Liver (tissue), 8 donors: ENCODE measurements at regions not wholly inside any gene's neighbourhood (a gene's known extent, or its start where the extent isn't known, plus 50 kb on each side); places are given as distances from the start of the nearest gene placed in this dataset.
A peak's percentile ranks its signal among the peaks of the same experiment; 100 is the strongest.

ENCODE experiments used
- DNase-seq: peaks from one replicate; pipeline ENCODE4 v3.0.0-alpha.2; 2017; ENCODE audit warnings: low spot score
- H3K27ac ChIP-seq, 2 donors: one replicate each; pipeline ENCODE4 v1.7.0; 2013; ENCODE audit warnings: inconsistent platforms in 2 of 2, low read length in 2 of 2, control low read depth in 1 of 2, low read depth in 1 of 2, mild to moderate bottlenecking in 1 of 2
- H3K27me3 ChIP-seq, 4 donors: one replicate each; pipeline versions ENCODE4 v1.6.1 to v1.7.0; 2013; ENCODE audit warnings: low read length in 3 of 4, inconsistent platforms in 1 of 4, mild to moderate bottlenecking in 1 of 4, moderate library complexity in 1 of 4; ENCODE audit not compliant: control insufficient read depth in 4 of 4, insufficient read depth in 4 of 4
- H3K36me3 ChIP-seq, 4 donors: one replicate each; pipeline versions ENCODE4 v1.6.1 to v1.7.0; 2013; ENCODE audit warnings: low read length in 3 of 4, mild to moderate bottlenecking in 3 of 4, low read depth in 1 of 4, moderate library complexity in 1 of 4; ENCODE audit not compliant: control insufficient read depth in 4 of 4, insufficient read depth in 3 of 4
- H3K4me1 ChIP-seq, 4 donors: one replicate each; pipeline versions ENCODE4 v1.6.1 to v1.7.0; 2013; ENCODE audit warnings: low read length in 3 of 4, mild to moderate bottlenecking in 3 of 4, moderate library complexity in 1 of 4; ENCODE audit not compliant: control insufficient read depth in 4 of 4, insufficient read depth in 4 of 4
- H3K4me3 ChIP-seq, 3 donors: one replicate each; pipeline versions ENCODE4 v1.6.1 to v1.7.0; 2013; ENCODE audit warnings: low read length in 3 of 3, control low read depth in 1 of 3, low read depth in 1 of 3, mild to moderate bottlenecking in 1 of 3
- H3K9ac ChIP-seq, 2 donors: one replicate each; pipeline ENCODE4 v1.7.0; 2013; ENCODE audit warnings: low read length in 2 of 2, mild to moderate bottlenecking in 2 of 2, moderate library complexity in 2 of 2, control low read depth in 1 of 2, low read depth in 1 of 2
- H3K9me3 ChIP-seq, 4 donors: one replicate each; pipeline versions ENCODE4 v1.6.1 to v1.7.0; 2013; ENCODE audit warnings: low read length in 3 of 4; ENCODE audit not compliant: control insufficient read depth in 4 of 4
- EGR1 ChIP-seq, 2 donors: IDR thresholded peaks; 2 replicates each; pipeline ENCODE4 v1.6.1; 2016 to 2018; ENCODE audit warnings: antibody characterized with exemption in 2 of 2, low read depth in 2 of 2
- FOXA1 ChIP-seq: IDR thresholded peaks from 2 replicates; pipeline ENCODE4 v1.6.1; 2016; ENCODE audit warnings: antibody characterized with exemption
- FOXA2 ChIP-seq: IDR thresholded peaks from 2 replicates; pipeline ENCODE4 v1.6.1; 2016; ENCODE audit warnings: antibody characterized with exemption
- GABPA ChIP-seq, 2 donors: IDR thresholded peaks in 1 of 2; conservative IDR thresholded peaks in 1 of 2; 2 replicates each; pipeline ENCODE4 v1.6.1; 2016; ENCODE audit warnings: antibody characterized with exemption in 2 of 2, mild to moderate bottlenecking in 1 of 2, moderate library complexity in 1 of 2
- HNF4A ChIP-seq, 2 donors: conservative IDR thresholded peaks; 2 replicates each; pipeline ENCODE4 v1.6.1; 2016; ENCODE audit warnings: antibody characterized with exemption in 2 of 2, mild to moderate bottlenecking in 2 of 2
- HNF4G ChIP-seq: IDR thresholded peaks from 2 replicates; pipeline ENCODE4 v1.6.1; 2016; ENCODE audit warnings: antibody characterized with exemption
- JUND ChIP-seq, 2 donors: IDR thresholded peaks; 2 replicates each; pipeline ENCODE4 v1.6.1; 2016; ENCODE audit warnings: antibody characterized with exemption in 2 of 2
- NR2F2 ChIP-seq: IDR thresholded peaks from 2 replicates; pipeline ENCODE4 v1.6.1; 2016; ENCODE audit warnings: antibody characterized with exemption
- RAD21 ChIP-seq, 2 donors: IDR thresholded peaks; 2 replicates each; pipeline ENCODE4 v1.6.1; 2016; ENCODE audit warnings: antibody characterized with exemption in 2 of 2, mild to moderate bottlenecking in 2 of 2
- RXRA ChIP-seq, 2 donors: IDR thresholded peaks; 2 replicates each; pipeline ENCODE4 v1.6.1; 2017 to 2018; ENCODE audit warnings: antibody characterized with exemption in 2 of 2, mild to moderate bottlenecking in 1 of 2
- TAF1 ChIP-seq: conservative IDR thresholded peaks from 2 replicates; pipeline ENCODE4 v1.6.1; 2016; ENCODE audit warnings: antibody characterized with exemption, mild to moderate bottlenecking
- YY1 ChIP-seq: IDR thresholded peaks from 2 replicates; pipeline ENCODE4 v1.6.1; 2016; ENCODE audit warnings: antibody characterized with exemption, mild to moderate bottlenecking
- WGBS: extraction: QIAGEN DNeasy Blood & Tissue Kit; methylation state at CpG from one replicate; pipeline ENCODE4 v1.1.7; 2013; 5-methylcytosine and 5-hydroxymethylcytosine counted together
- TF ChIP-seq, protein P1 (sequence below): IDR thresholded peaks from 2 replicates; pipeline ENCODE4 v1.6.1; 2016; ENCODE audit warnings: antibody characterized with exemption, mild to moderate bottlenecking
- TF ChIP-seq, protein P2 (sequence below): IDR thresholded peaks from 2 replicates; pipeline ENCODE4 v1.6.1; 2016; ENCODE audit warnings: antibody characterized with exemption
- TF ChIP-seq, protein P3 (sequence below): fragments of 150-350 bp; IDR thresholded peaks from 2 replicates; pipeline ENCODE4 v1.5.1; 2017; ENCODE audit warnings: improper control_type of control experiment, low read depth, low read length; ENCODE audit not compliant: missing input control
- TF ChIP-seq, protein P4 (sequence below): IDR thresholded peaks from 2 replicates; pipeline ENCODE4 v1.6.1; 2016; ENCODE audit warnings: antibody characterized with exemption
- TF ChIP-seq, protein P5 (sequence below): IDR thresholded peaks from 2 replicates; pipeline ENCODE4 v1.6.1; 2016; ENCODE audit warnings: antibody characterized with exemption
- donor health status: healthy.
- donor health status: healthy.
- donor health status: healthy.
- donor health status: healthy.
- donor health status: healthy.

DNA sequence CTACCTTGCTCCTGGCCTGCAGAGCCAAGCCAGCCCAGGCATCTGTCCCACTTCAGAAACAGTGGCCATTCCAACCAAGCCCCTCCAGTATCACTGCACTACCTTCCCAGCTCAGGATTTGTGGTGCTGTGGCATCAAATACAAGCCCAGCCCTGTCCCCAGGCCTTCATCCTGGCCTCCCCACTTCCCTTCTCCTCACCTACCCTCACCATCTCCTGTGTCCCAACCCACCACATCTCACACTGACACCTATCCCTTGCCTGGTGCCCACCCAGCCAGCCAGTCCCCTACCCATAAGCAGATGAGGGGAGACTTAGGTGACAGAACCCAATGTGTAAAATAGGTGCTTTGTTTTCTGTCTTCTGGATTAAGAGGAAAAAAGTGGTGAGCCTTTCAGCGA is 66.0 kb upstream of the CDH5 start:
- DNase-seq: peak; percentile 14

DNA sequence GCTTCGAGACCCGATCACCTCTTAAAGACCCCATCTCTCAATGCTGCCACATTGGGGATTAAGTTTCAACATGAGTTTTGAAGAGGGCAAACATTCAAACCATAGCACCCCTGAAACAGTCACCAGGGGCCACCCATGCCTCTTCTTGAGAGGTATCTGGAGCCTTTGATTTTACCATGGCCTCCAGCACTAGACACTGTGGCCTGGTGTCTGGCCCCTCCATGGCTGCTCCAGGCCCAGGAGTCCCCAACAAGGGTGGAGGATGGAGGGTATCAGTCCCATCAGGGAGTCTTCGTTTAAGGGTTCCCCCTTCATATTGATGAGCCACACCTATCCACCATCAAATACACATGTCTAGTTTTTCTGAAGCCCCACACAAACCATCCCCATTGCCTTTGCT is 66.5 kb upstream of the CDH5 start:
- Histone ChIP-seq H3K36me3 (no peaks in the 10 kb centered on the region), H3K4me3 (no peak overlapping the region), H3K27ac (no peak overlapping the region), H3K27me3 (peaks cover 0 to 3% (median 0%) of the 10 kb centered on the region in 4 donors), H3K4me1 (no peaks in the 10 kb centered on the region), H3K9ac (no peak overlapping the region), H3K9me3 (no peaks in the 10 kb centered on the region)
- peak; percentile 19 for DNase-seq
- 89% methylated on average over 3 of the region's 3 CpGs for WGBS
- TF ChIP-seq JUND (IDR thresholded peaks at IDR 0.05): no peak
- TF ChIP-seq, protein P1, sequence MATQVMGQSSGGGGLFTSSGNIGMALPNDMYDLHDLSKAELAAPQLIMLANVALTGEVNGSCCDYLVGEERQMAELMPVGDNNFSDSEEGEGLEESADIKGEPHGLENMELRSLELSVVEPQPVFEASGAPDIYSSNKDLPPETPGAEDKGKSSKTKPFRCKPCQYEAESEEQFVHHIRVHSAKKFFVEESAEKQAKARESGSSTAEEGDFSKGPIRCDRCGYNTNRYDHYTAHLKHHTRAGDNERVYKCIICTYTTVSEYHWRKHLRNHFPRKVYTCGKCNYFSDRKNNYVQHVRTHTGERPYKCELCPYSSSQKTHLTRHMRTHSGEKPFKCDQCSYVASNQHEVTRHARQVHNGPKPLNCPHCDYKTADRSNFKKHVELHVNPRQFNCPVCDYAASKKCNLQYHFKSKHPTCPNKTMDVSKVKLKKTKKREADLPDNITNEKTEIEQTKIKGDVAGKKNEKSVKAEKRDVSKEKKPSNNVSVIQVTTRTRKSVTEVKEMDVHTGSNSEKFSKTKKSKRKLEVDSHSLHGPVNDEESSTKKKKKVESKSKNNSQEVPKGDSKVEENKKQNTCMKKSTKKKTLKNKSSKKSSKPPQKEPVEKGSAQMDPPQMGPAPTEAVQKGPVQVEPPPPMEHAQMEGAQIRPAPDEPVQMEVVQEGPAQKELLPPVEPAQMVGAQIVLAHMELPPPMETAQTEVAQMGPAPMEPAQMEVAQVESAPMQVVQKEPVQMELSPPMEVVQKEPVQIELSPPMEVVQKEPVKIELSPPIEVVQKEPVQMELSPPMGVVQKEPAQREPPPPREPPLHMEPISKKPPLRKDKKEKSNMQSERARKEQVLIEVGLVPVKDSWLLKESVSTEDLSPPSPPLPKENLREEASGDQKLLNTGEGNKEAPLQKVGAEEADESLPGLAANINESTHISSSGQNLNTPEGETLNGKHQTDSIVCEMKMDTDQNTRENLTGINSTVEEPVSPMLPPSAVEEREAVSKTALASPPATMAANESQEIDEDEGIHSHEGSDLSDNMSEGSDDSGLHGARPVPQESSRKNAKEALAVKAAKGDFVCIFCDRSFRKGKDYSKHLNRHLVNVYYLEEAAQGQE: no peak
- TF ChIP-seq, protein P2, sequence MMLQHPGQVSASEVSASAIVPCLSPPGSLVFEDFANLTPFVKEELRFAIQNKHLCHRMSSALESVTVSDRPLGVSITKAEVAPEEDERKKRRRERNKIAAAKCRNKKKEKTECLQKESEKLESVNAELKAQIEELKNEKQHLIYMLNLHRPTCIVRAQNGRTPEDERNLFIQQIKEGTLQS: no peak
- TF ChIP-seq EGR1 (IDR thresholded peaks at IDR 0.05; ENCODE audit: low read depth in 2 of 2): no peak
- no peak for TF ChIP-seq YY1

More for the DNA sequence above, 66.0 kb upstream of the CDH5 start:
- TF ChIP-seq GABPA (IDR thresholded peaks at IDR 0.05 in 1 of 2, conservative IDR thresholded peaks at IDR 0.05 in 1 of 2) (no peak), RAD21 (IDR thresholded peaks at IDR 0.05) (no peak), HNF4G (no peak), FOXA2 (no peak), RXRA (IDR thresholded peaks at IDR 0.05) (no peak), HNF4A (conservative IDR thresholded peaks at IDR 0.05) (no peak), TAF1 (no peak), JUND (IDR thresholded peaks at IDR 0.05) (no peak), NR2F2 (no peak), EGR1 (IDR thresholded peaks at IDR 0.05; ENCODE audit: low read depth in 2 of 2) (no peak), FOXA1 (no peak)
- TF ChIP-seq, protein P1: no peak
- TF ChIP-seq, protein P2: no peak
- TF ChIP-seq, protein P3, sequence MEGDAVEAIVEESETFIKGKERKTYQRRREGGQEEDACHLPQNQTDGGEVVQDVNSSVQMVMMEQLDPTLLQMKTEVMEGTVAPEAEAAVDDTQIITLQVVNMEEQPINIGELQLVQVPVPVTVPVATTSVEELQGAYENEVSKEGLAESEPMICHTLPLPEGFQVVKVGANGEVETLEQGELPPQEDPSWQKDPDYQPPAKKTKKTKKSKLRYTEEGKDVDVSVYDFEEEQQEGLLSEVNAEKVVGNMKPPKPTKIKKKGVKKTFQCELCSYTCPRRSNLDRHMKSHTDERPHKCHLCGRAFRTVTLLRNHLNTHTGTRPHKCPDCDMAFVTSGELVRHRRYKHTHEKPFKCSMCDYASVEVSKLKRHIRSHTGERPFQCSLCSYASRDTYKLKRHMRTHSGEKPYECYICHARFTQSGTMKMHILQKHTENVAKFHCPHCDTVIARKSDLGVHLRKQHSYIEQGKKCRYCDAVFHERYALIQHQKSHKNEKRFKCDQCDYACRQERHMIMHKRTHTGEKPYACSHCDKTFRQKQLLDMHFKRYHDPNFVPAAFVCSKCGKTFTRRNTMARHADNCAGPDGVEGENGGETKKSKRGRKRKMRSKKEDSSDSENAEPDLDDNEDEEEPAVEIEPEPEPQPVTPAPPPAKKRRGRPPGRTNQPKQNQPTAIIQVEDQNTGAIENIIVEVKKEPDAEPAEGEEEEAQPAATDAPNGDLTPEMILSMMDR: no peak
- TF ChIP-seq, protein P4, sequence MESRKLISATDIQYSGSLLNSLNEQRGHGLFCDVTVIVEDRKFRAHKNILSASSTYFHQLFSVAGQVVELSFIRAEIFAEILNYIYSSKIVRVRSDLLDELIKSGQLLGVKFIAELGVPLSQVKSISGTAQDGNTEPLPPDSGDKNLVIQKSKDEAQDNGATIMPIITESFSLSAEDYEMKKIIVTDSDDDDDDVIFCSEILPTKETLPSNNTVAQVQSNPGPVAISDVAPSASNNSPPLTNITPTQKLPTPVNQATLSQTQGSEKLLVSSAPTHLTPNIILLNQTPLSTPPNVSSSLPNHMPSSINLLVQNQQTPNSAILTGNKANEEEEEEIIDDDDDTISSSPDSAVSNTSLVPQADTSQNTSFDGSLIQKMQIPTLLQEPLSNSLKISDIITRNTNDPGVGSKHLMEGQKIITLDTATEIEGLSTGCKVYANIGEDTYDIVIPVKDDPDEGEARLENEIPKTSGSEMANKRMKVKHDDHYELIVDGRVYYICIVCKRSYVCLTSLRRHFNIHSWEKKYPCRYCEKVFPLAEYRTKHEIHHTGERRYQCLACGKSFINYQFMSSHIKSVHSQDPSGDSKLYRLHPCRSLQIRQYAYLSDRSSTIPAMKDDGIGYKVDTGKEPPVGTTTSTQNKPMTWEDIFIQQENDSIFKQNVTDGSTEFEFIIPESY: no peak
- TF ChIP-seq, protein P5, sequence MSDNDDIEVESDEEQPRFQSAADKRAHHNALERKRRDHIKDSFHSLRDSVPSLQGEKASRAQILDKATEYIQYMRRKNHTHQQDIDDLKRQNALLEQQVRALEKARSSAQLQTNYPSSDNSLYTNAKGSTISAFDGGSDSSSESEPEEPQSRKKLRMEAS: no peak
- no peaks in the 10 kb centered on the region for H3K9me3 ChIP-seq
- H3K4me3 ChIP-seq: no peak overlapping the region
- no peak overlapping the region for H3K9ac ChIP-seq
- H3K36me3 ChIP-seq: no peaks in the 10 kb centered on the region
- no peak overlapping the region for H3K27ac ChIP-seq
- H3K27me3 ChIP-seq: peaks cover 0 to 3% (median 0%) of the 10 kb centered on the region in 4 donors
- WGBS: 78% methylated on average over 1 of the region's 1 CpG
- no peaks in the 10 kb centered on the region for H3K4me1 ChIP-seq
